WI38 (cell line): ENCODE measurements at regions not wholly inside any gene's neighbourhood (a gene's known extent, or its start where the extent isn't known, plus 50 kb on each side); places are given as distances from the start of the nearest gene placed in this dataset.
"Not testable (repeated sequence)": the region's sequence is repeated elsewhere in the genome, so short reads cannot be mapped to it uniquely, and the experiment has no call there.

Experiments
- H3K4me3 ChIP-seq: 2 replicates; pipeline ENCODE4 v1.5.1; 2011; ENCODE audit warnings: low read depth, mild to moderate bottlenecking, control low read depth, low read length
- CTCF ChIP-seq: IDR thresholded peaks from 2 replicates; pipeline ENCODE4 v1.5.1; 2012; ENCODE audit warnings: low read depth, mild to moderate bottlenecking, control low read depth, low read length

- not testable (repeated sequence) for H3K4me3 ChIP-seq
Observed at GRCh38 chr1:66424530-66424929, 109.4 kb upstream of the SGIP1 start.

GRCh38 chr1:66426239-66426853, 107.6 kb upstream of the SGIP1 start:
- TF ChIP-seq CTCF: no peak
- H3K4me3 ChIP-seq: no peak overlapping the region

GRCh38 chr1:66430815-66431214, 103.1 kb upstream of the SGIP1 start:
- H3K4me3 ChIP-seq: not testable (repeated sequence)

DNA sequence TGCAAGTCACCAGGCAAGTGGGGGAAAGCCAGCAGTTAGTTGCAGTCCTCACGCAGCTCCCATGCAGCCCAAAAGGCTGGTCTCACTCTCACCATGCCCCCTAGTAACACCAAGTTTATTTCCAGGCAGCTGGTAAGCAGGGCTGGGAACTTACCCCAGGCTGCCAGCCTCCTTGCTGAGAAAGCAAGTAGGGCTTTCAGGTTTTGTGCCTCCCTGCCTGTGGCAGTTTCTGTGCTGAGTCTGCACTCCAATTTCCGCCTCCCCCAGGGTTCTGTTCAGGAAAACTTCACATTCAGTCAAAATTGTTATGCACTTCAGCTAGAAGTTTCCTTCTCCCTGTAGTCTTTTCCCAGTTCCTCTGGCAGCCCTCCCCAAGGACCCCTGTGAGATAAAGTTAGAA, 102.0 kb upstream of the SGIP1 start:
- TF ChIP-seq CTCF: no peak
- H3K4me3 ChIP-seq: no peak overlapping the region

GRCh38 chr1:66433611-66434010, 100.3 kb upstream of the SGIP1 start:
- no peak for TF ChIP-seq CTCF
- no peak overlapping the region for H3K4me3 ChIP-seq

DNA sequence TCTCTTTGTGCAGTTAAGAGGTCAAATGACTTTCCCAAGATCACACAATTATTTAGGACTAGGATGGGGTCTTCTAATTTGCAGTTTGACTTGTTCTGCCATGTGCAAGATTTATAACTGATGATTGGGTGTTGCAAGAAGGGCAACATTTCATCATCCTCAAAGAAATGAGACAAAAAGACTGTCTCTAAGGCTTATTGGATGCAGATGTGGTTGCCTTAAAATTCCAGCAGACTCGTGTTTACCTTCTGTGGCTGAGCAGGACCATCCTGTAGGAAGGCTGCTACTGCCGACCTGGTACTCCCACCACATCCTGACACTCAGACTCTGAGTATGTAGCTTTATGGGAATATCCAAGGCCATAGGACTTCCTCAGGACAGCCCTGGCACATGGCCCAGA, 99.9 kb upstream of the SGIP1 start:
- H3K4me3 ChIP-seq: no peak overlapping the region
- TF ChIP-seq CTCF: no peak

DNA sequence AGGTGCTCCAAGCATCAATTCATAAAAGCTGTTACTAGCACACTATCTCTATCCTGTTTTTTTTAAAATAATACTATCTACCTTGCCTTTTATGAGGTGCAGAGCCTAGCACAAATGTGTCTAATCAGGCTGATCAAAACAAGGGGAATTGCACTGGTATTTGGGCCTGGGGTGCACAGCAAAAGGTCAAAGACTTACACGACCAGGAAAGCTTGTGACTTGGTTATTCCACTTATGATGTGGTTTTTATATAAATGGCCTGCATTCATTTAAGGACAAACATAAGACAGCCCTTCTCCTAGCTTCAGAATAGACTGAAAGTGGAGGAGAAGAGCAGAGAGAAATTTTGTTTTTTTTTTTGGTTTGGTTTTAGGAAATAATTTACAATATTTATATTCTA, 98.4 kb upstream of the SGIP1 start:
- no peak for TF ChIP-seq CTCF
- no peak overlapping the region for H3K4me3 ChIP-seq

GRCh38 chr1:66436378-66437135, 97.4 kb upstream of the SGIP1 start:
- no peak overlapping the region for H3K4me3 ChIP-seq
- peak; percentile 32; the same call in 1 of the 2 replicates for TF ChIP-seq CTCF
